ENCODE measurements at regions not wholly inside any gene's neighbourhood (a gene's known extent, or its start where the extent isn't known, plus 50 kb on each side); places are given as distances from the start of the nearest gene placed in this dataset.

DNA sequence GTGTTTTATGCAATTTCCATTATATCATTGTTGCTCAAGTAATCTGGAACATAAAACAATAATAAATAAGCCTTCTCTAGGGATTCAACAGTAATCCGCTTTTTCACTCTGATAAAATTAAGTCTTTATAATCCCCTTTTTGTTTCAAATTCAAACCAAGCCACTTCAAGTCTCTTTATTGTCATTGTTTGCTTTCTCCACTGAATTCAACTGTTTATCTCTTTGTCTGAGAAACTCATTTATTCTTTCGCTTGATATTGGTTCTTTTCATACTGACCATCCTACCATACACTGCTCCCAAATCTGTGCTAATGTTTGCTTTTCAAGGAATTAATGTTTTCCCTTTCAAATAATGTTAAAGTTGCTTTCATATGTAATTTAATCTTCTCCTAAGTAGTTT lies 550.4 kb upstream of the PCDH15 start:
- TF ChIP-seq, protein P1, sequence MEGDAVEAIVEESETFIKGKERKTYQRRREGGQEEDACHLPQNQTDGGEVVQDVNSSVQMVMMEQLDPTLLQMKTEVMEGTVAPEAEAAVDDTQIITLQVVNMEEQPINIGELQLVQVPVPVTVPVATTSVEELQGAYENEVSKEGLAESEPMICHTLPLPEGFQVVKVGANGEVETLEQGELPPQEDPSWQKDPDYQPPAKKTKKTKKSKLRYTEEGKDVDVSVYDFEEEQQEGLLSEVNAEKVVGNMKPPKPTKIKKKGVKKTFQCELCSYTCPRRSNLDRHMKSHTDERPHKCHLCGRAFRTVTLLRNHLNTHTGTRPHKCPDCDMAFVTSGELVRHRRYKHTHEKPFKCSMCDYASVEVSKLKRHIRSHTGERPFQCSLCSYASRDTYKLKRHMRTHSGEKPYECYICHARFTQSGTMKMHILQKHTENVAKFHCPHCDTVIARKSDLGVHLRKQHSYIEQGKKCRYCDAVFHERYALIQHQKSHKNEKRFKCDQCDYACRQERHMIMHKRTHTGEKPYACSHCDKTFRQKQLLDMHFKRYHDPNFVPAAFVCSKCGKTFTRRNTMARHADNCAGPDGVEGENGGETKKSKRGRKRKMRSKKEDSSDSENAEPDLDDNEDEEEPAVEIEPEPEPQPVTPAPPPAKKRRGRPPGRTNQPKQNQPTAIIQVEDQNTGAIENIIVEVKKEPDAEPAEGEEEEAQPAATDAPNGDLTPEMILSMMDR (IDR thresholded peaks at IDR 0.05), result no peak
- no peak for TF ChIP-seq POLR2AphosphoS5 (IDR thresholded peaks at IDR 0.05)
- TF ChIP-seq POLR2A (IDR thresholded peaks at IDR 0.05), result no peak

Measured in prostate gland (tissue), 2 donors.